ENCODE measurements at regions not wholly inside any gene's neighbourhood (a gene's known extent, or its start where the extent isn't known, plus 50 kb on each side); places are given as distances from the start of the nearest gene placed in this dataset.

DNA sequence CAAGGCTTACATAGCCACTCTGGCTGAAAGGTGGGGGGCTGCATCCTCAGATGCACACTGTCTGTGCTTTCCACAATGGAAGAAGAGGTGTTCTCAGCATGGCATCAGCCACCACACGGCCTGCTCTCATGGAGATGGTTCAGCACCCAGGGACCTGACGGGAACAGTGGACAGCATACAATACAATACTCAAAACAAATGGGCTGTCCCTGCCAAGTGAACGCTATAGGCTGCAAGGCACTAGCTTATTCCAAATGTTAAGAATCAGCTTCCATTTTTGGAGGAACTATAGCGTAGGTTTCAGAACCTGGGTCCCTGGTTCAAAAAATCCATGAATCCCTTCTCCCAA lies 77.2 kb downstream of the ZNF608 start:
- Mint-ChIP-seq H3K4me3 (no peak overlapping the region), H3K9me3 (no peaks in the 10 kb centered on the region), H3K36me3 (no peaks in the 10 kb centered on the region), H3K27ac (no peak overlapping the region), H3K27me3 (peaks cover 5% of the 10 kb centered on the region), H3K4me1 (no peaks in the 10 kb centered on the region)
- H3K9me3 ChIP-seq (ENCODE audit: control insufficient read depth in 2 of 2, low read length in 2 of 2) = no peaks in the 10 kb centered on the region
- no peak overlapping the region for H3K27ac ChIP-seq (ENCODE audit: insufficient read depth, low read length, poor library complexity, severe bottlenecking)
- no peak for ATAC-seq (ENCODE audit: low read depth in 2 of 2)
- H3K27me3 ChIP-seq (ENCODE audit: control insufficient read depth, insufficient read depth, low read length) = no peaks in the 10 kb centered on the region
- H3K4me3 ChIP-seq (ENCODE audit: low read depth, low read length) = no peak overlapping the region
- no peak for DNase-seq
- no peaks in the 10 kb centered on the region for H3K4me1 ChIP-seq (ENCODE audit: control insufficient read depth, insufficient read depth, low read length, poor library complexity, severe bottlenecking)
- no peaks in the 10 kb centered on the region for H3K36me3 ChIP-seq (ENCODE audit: control insufficient read depth, insufficient read depth, low read length)

DNA sequence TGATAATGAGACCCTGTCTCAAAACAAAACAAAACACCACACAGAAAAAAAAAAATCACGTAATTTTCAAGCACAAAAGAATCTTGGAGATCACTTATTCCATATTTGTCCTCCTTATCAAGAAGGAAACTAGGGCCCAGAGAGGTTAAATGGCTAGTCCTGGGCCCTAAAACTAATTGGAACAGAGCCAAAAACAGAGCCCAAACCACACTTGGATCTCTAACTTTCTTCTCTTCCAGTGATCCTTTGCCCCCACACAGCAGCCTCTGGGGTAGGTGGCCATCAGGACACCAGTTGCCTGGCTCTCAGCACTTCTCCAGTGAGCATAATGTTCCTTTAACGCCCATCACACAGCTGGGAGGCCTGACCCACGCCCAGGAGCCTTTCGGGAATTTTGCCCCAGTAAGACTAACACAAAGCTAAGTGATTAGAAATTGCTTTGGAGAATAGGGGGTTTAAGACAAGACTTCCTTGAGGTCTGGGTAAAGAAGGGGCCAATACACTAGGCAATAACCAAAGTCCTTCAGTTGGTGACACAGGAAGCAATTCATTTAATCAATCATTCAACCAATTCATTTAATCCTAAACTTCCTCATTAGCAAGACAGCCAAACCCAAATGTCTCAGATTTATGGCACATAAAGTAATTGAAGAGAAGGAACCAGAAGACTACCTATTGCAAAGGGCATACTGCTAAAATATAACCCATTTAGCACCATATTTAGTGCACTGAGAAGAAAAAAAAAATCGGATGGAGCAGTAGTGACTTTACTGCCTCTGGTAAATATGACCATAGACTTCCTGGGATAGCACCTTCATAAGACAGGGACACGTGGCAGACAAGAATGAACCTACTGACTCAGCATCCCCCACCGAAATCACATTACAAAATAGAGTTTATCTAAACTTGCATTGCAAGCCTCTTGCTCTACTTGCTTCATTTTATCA lies 77.8 kb downstream of the ZNF608 start:
- no peaks in the 10 kb centered on the region for H3K36me3 Mint-ChIP-seq
- DNase-seq (no peak), ATAC-seq (ENCODE audit: low read depth in 2 of 2) (no peak)
- H3K9me3 Mint-ChIP-seq = no peaks in the 10 kb centered on the region
- Histone ChIP-seq H3K27me3 (ENCODE audit: control insufficient read depth, insufficient read depth, low read length) (no peaks in the 10 kb centered on the region), H3K4me1 (ENCODE audit: control insufficient read depth, insufficient read depth, low read length, poor library complexity, severe bottlenecking) (no peaks in the 10 kb centered on the region), H3K27ac (ENCODE audit: insufficient read depth, low read length, poor library complexity, severe bottlenecking) (no peak overlapping the region), H3K9me3 (ENCODE audit: control insufficient read depth in 2 of 2, low read length in 2 of 2) (no peaks in the 10 kb centered on the region), H3K4me3 (ENCODE audit: low read depth, low read length) (no peak overlapping the region), H3K36me3 (ENCODE audit: control insufficient read depth, insufficient read depth, low read length) (no peaks in the 10 kb centered on the region)
- H3K27ac Mint-ChIP-seq = no peak overlapping the region
- no peaks in the 10 kb centered on the region for H3K4me1 Mint-ChIP-seq
- no peak overlapping the region for H3K4me3 Mint-ChIP-seq
- H3K27me3 Mint-ChIP-seq = peaks cover 9% of the 10 kb centered on the region

DNA sequence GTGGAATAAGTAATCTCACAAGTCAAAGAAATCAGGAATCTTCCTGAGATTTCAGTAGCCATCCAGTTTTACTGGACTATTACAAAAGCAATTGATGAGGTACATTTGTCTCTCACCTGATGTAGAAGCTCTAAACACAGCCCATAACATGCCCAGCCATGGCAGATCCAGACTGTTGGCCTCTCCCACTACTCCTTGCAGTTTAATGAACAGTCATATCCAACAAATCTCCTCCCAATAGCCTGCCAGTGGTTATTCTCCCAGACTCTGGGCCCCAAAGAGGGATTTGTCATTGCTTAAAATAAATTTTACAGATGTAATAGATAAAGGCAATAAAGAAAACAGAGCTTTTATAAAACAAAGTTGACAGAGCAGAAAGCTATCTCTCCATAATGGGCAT lies 80.8 kb downstream of the ZNF608 start:
- ATAC-seq (ENCODE audit: low read depth in 2 of 2) (no peak), DNase-seq (no peak)
- Histone ChIP-seq H3K9me3 (ENCODE audit: control insufficient read depth in 2 of 2, low read length in 2 of 2) (no peaks in the 10 kb centered on the region), H3K27me3 (ENCODE audit: control insufficient read depth, insufficient read depth, low read length) (no peaks in the 10 kb centered on the region), H3K36me3 (ENCODE audit: control insufficient read depth, insufficient read depth, low read length) (no peaks in the 10 kb centered on the region), H3K4me1 (ENCODE audit: control insufficient read depth, insufficient read depth, low read length, poor library complexity, severe bottlenecking) (no peaks in the 10 kb centered on the region), H3K27ac (ENCODE audit: insufficient read depth, low read length, poor library complexity, severe bottlenecking) (no peak overlapping the region), H3K4me3 (ENCODE audit: low read depth, low read length) (no peak overlapping the region)
- H3K4me3 Mint-ChIP-seq = no peak overlapping the region
- no peaks in the 10 kb centered on the region for H3K9me3 Mint-ChIP-seq
- H3K4me1 Mint-ChIP-seq = no peaks in the 10 kb centered on the region
- peaks cover 6% of the 10 kb centered on the region for H3K27me3 Mint-ChIP-seq
- H3K27ac Mint-ChIP-seq = no peak overlapping the region
- H3K36me3 Mint-ChIP-seq = no peaks in the 10 kb centered on the region

DNA sequence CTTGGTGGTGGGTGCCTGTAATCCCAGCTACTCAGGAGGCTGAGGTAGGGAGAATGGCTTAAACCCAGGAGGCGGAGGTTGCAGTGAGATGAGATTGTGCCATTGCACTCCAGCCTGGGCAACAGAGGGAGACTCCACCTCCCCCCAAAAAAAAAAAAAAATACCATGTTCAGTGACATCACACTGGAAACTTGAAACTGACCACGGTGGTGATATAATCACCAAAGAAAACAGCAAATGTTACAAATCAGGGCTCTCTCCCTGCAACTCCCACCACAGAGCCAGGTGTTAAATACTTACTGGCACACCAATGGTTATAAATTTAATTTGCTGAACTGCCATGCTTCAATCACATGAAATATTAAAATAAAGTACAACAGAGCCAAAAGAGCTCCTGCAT lies 81.4 kb downstream of the ZNF608 start:
- Mint-ChIP-seq H3K9me3 (peaks cover 0 to 3% (median 0%) of the 10 kb centered on the region in 7 donors), H3K4me1 (no peaks in the 10 kb centered on the region), H3K4me3 (no peak overlapping the region), H3K27ac (no peak overlapping the region), H3K36me3 (no peaks in the 10 kb centered on the region), H3K27me3 (peaks cover 6% of the 10 kb centered on the region)
- Histone ChIP-seq H3K27ac (ENCODE audit: insufficient read depth, low read length, poor library complexity, severe bottlenecking) (no peak overlapping the region), H3K36me3 (ENCODE audit: control insufficient read depth, insufficient read depth, low read length) (no peaks in the 10 kb centered on the region), H3K27me3 (ENCODE audit: control insufficient read depth, insufficient read depth, low read length) (no peaks in the 10 kb centered on the region), H3K4me3 (ENCODE audit: low read depth, low read length) (no peak overlapping the region), H3K4me1 (ENCODE audit: control insufficient read depth, insufficient read depth, low read length, poor library complexity, severe bottlenecking) (no peaks in the 10 kb centered on the region), H3K9me3 (ENCODE audit: control insufficient read depth in 2 of 2, low read length in 2 of 2) (no peaks in the 10 kb centered on the region)
- no peak for ATAC-seq (ENCODE audit: low read depth in 2 of 2)
- DNase-seq = no peak

DNA sequence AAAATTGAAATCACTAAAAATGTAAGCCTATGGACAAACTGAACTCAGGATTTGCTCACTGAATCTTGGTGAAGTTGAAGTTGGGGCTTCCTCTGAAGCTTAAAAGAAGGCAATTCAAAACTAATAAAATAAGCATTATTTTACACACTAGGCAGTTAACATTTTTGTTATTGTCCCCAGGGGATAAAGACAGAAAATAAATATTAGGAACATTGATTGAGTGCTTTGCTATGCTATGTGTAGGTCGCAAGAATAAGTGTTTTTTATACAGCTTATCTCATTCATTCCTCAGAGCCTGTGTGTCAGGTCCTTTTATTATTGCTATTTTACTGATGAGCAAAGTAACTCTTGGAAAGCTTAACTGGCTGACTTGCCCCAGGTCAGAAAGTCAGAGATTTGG lies 82.2 kb downstream of the ZNF608 start:
- H3K4me3 ChIP-seq (ENCODE audit: low read depth, low read length) = no peak overlapping the region
- H3K27me3 Mint-ChIP-seq = peaks cover 10% of the 10 kb centered on the region
- H3K4me1 Mint-ChIP-seq = no peaks in the 10 kb centered on the region
- H3K36me3 ChIP-seq (ENCODE audit: control insufficient read depth, insufficient read depth, low read length) = no peaks in the 10 kb centered on the region
- no peaks in the 10 kb centered on the region for H3K27me3 ChIP-seq (ENCODE audit: control insufficient read depth, insufficient read depth, low read length)
- ATAC-seq (ENCODE audit: low read depth in 2 of 2) (no peak), DNase-seq (no peak)
- H3K4me1 ChIP-seq (ENCODE audit: control insufficient read depth, insufficient read depth, low read length, poor library complexity, severe bottlenecking) = no peaks in the 10 kb centered on the region
- H3K4me3 Mint-ChIP-seq = no peak overlapping the region
- H3K36me3 Mint-ChIP-seq = no peaks in the 10 kb centered on the region
- H3K9me3 ChIP-seq (ENCODE audit: control insufficient read depth in 2 of 2, low read length in 2 of 2) = no peaks in the 10 kb centered on the region
- H3K27ac ChIP-seq (ENCODE audit: insufficient read depth, low read length, poor library complexity, severe bottlenecking) = no peak overlapping the region
- no peak overlapping the region for H3K27ac Mint-ChIP-seq
- peaks cover 0 to 3% (median 0%) of the 10 kb centered on the region in 7 donors for H3K9me3 Mint-ChIP-seq

DNA sequence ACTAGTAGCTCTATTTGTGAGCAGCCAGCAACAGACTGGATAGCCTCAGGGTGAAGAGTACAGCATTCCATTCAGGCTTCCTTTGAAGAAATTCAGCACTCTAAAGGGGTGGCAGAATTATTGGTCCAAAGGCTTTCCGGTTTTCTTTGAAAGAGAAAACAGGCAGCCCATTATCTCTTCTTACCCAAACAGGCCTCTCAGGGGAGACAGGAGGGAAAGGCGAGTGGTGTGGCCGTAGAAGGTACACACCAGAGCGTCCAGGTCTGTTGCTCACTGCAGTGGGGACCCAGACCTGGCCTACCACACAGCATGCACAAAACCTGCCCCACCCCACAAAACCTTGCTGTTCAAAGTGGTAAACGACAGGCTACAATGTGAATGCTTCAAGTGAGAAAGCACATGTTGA lies 83.3 kb downstream of the ZNF608 start:
- H3K27ac Mint-ChIP-seq = no peak overlapping the region
- H3K4me1 ChIP-seq (ENCODE audit: control insufficient read depth, insufficient read depth, low read length, poor library complexity, severe bottlenecking) = no peaks in the 10 kb centered on the region
- no peaks in the 10 kb centered on the region for H3K9me3 ChIP-seq (ENCODE audit: control insufficient read depth in 2 of 2, low read length in 2 of 2)
- no peaks in the 10 kb centered on the region for H3K36me3 Mint-ChIP-seq
- DNase-seq (no peak), ATAC-seq (ENCODE audit: low read depth in 2 of 2) (no peak)
- no peaks in the 10 kb centered on the region for H3K27me3 ChIP-seq (ENCODE audit: control insufficient read depth, insufficient read depth, low read length)
- no peak overlapping the region for H3K27ac ChIP-seq (ENCODE audit: insufficient read depth, low read length, poor library complexity, severe bottlenecking)
- H3K36me3 ChIP-seq (ENCODE audit: control insufficient read depth, insufficient read depth, low read length) = no peaks in the 10 kb centered on the region
- peaks cover 10% of the 10 kb centered on the region for H3K27me3 Mint-ChIP-seq
- no peaks in the 10 kb centered on the region for H3K4me1 Mint-ChIP-seq
- H3K4me3 ChIP-seq (ENCODE audit: low read depth, low read length) = no peak overlapping the region
- no peak overlapping the region for H3K4me3 Mint-ChIP-seq
- peaks cover 0 to 3% (median 0%) of the 10 kb centered on the region in 7 donors for H3K9me3 Mint-ChIP-seq

DNA sequence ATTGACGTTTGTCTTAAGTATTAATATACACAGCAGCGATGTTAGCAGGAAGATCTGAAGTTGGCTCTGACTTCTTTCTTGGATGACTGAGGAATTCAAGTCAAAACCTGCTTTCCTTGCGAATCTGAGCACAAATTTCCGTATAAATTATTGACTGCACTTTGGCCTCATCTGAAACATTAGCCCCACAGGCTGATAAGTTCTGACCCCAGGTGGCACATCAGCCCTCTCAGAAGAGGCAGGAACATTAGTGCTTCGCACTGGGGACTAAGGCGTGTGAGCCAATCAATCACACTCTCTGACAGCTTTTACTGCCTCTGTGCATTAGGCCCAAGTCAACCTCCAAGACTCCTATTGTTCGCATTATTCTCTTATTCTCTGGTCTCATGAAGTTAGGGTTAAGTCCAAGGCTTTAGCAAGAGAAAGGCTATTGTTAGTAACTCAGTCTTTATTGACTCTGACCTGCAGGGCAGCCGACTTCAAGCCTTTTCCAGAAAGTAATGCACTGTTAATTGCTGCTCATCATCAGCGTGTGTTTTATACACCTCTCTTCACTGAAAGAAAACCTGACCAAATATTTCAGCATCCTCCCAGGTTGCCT lies 84.2 kb downstream of the ZNF608 start:
- H3K27ac ChIP-seq (ENCODE audit: insufficient read depth, low read length, poor library complexity, severe bottlenecking) = no peak overlapping the region
- no peak overlapping the region for H3K4me3 Mint-ChIP-seq
- no peaks in the 10 kb centered on the region for H3K36me3 Mint-ChIP-seq
- no peaks in the 10 kb centered on the region for H3K27me3 ChIP-seq (ENCODE audit: control insufficient read depth, insufficient read depth, low read length)
- H3K4me1 ChIP-seq (ENCODE audit: control insufficient read depth, insufficient read depth, low read length, poor library complexity, severe bottlenecking) = no peaks in the 10 kb centered on the region
- peaks cover 0 to 3% (median 0%) of the 10 kb centered on the region in 7 donors for H3K9me3 Mint-ChIP-seq
- peaks cover 10% of the 10 kb centered on the region for H3K27me3 Mint-ChIP-seq
- no peak overlapping the region for H3K27ac Mint-ChIP-seq
- H3K9me3 ChIP-seq (ENCODE audit: control insufficient read depth in 2 of 2, low read length in 2 of 2) = no peaks in the 10 kb centered on the region
- DNase-seq = no peak
- H3K4me3 ChIP-seq (ENCODE audit: low read depth, low read length) = no peak overlapping the region
- no peaks in the 10 kb centered on the region for H3K4me1 Mint-ChIP-seq
- no peak for ATAC-seq (ENCODE audit: low read depth in 2 of 2)
- no peaks in the 10 kb centered on the region for H3K36me3 ChIP-seq (ENCODE audit: control insufficient read depth, insufficient read depth, low read length)
